ENCODE measurements at regions not wholly inside any gene's neighbourhood (a gene's known extent, or its start where the extent isn't known, plus 50 kb on each side); places are given as distances from the start of the nearest gene placed in this dataset.

GRCh38 chr4:132839070-132839469 is 310.0 kb upstream of the PCDH10 start:
- Histone ChIP-seq H3K27ac (ENCODE audit: low read depth, low read length, poor library complexity, severe bottlenecking) (no peak overlapping the region), H3K36me3 (ENCODE audit: insufficient read depth, low read length, poor library complexity, severe bottlenecking) (no peaks in the 10 kb centered on the region), H3K9me3 (ENCODE audit: low read depth, low read length, poor library complexity, severe bottlenecking) (peaks cover 9% of the 10 kb centered on the region), H3K27me3 (replicated peaks; ENCODE audit: insufficient read depth, low read depth, low read length, poor library complexity) (no peaks in the 10 kb centered on the region), H3K4me1 (ENCODE audit: insufficient read depth, low read length, poor library complexity, severe bottlenecking) (no peaks in the 10 kb centered on the region), H3K4me3 (ENCODE audit: low read depth, low read length, poor library complexity, severe bottlenecking) (no peak overlapping the region)
- intact Hi-C loops (cut with micrococcal nuclease; ENCODE audit: unreplicated experiment): no loop called here
- TF ChIP-seq CTCF (conservative IDR thresholded peaks at IDR 0.05; ENCODE audit: low read depth, low read length) (no peak), EZH2 (IDR thresholded peaks at IDR 0.05; ENCODE audit: borderline replicate concordance, low read depth, low read length, poor library complexity, severe bottlenecking) (no peak)
- CTCF ChIA-PET: no interaction called here
- no TSS peak for BruUV-seq (replicated peaks)
- POLR2A ChIA-PET (ENCODE audit: low non-redundant PET): no interaction called here
- DNase-seq (ENCODE audit: low spot score): no peak

GRCh38 chr4:132859929-132860328 is 289.2 kb upstream of the PCDH10 start:
- POLR2A ChIA-PET (ENCODE audit: low non-redundant PET): no interaction called here

GRCh38 chr4:132860976-132861375 is 288.1 kb upstream of the PCDH10 start:
- H3K27me3 ChIP-seq (replicated peaks; ENCODE audit: insufficient read depth, low read depth, low read length, poor library complexity): no peaks in the 10 kb centered on the region
- DNase-seq (ENCODE audit: low spot score): no peak
- intact Hi-C loops (cut with micrococcal nuclease; ENCODE audit: unreplicated experiment): no loop called here
- POLR2A ChIA-PET (ENCODE audit: low non-redundant PET): no interaction called here
- BruUV-seq (replicated peaks): no TSS peak
- no peak for TF ChIP-seq EZH2 (IDR thresholded peaks at IDR 0.05; ENCODE audit: borderline replicate concordance, low read depth, low read length, poor library complexity, severe bottlenecking)
- TF ChIP-seq CTCF (conservative IDR thresholded peaks at IDR 0.05; ENCODE audit: low read depth, low read length): no peak
- no peak overlapping the region for H3K4me3 ChIP-seq (ENCODE audit: low read depth, low read length, poor library complexity, severe bottlenecking)
- no peaks in the 10 kb centered on the region for H3K36me3 ChIP-seq (ENCODE audit: insufficient read depth, low read length, poor library complexity, severe bottlenecking)
- H3K27ac ChIP-seq (ENCODE audit: low read depth, low read length, poor library complexity, severe bottlenecking): no peak overlapping the region
- CTCF ChIA-PET: no interaction called here
- no peaks in the 10 kb centered on the region for H3K4me1 ChIP-seq (ENCODE audit: insufficient read depth, low read length, poor library complexity, severe bottlenecking)
- H3K9me3 ChIP-seq (ENCODE audit: low read depth, low read length, poor library complexity, severe bottlenecking): no peaks in the 10 kb centered on the region

More at GRCh38 chr4:132859929-132860328, 289.2 kb upstream of the PCDH10 start:
- no peaks in the 10 kb centered on the region for H3K36me3 ChIP-seq (ENCODE audit: insufficient read depth, low read length, poor library complexity, severe bottlenecking)
- H3K27me3 ChIP-seq (replicated peaks; ENCODE audit: insufficient read depth, low read depth, low read length, poor library complexity): no peaks in the 10 kb centered on the region
- CTCF ChIA-PET: no interaction called here
- DNase-seq (ENCODE audit: low spot score): no peak
- TF ChIP-seq CTCF (conservative IDR thresholded peaks at IDR 0.05; ENCODE audit: low read depth, low read length): no peak
- no peak for TF ChIP-seq EZH2 (IDR thresholded peaks at IDR 0.05; ENCODE audit: borderline replicate concordance, low read depth, low read length, poor library complexity, severe bottlenecking)
- no peaks in the 10 kb centered on the region for H3K4me1 ChIP-seq (ENCODE audit: insufficient read depth, low read length, poor library complexity, severe bottlenecking)
- no peak overlapping the region for H3K27ac ChIP-seq (ENCODE audit: low read depth, low read length, poor library complexity, severe bottlenecking)
- no peaks in the 10 kb centered on the region for H3K9me3 ChIP-seq (ENCODE audit: low read depth, low read length, poor library complexity, severe bottlenecking)
- H3K4me3 ChIP-seq (ENCODE audit: low read depth, low read length, poor library complexity, severe bottlenecking): no peak overlapping the region
- no TSS peak for BruUV-seq (replicated peaks)
- intact Hi-C loops (cut with micrococcal nuclease; ENCODE audit: unreplicated experiment): no loop called here
